HEK293T (cell line): ENCODE measurements at regions not wholly inside any gene's neighbourhood (a gene's known extent, or its start where the extent isn't known, plus 50 kb on each side); places are given as distances from the start of the nearest gene placed in this dataset.

ENCODE experiments used
- ARNT ChIP-seq: fragments of 450-650 bp; IDR thresholded peaks from 2 replicates; pipeline ENCODE4 v1.6.1; 2017; ENCODE audit warnings: mild to moderate bottlenecking
- BHLHE40 ChIP-seq: fragments of 450-650 bp; IDR thresholded peaks from 2 replicates; pipeline ENCODE4 v1.6.1; 2016; ENCODE audit warnings: mild to moderate bottlenecking, moderate library complexity, borderline replicate concordance
- CTBP1 ChIP-seq: fragments of 450-650 bp; IDR thresholded peaks from 2 replicates; pipeline ENCODE4 v1.6.1; 2016; ENCODE audit warnings: borderline replicate concordance
- FOXA1 ChIP-seq: fragments of 450-650 bp; IDR thresholded peaks from 2 replicates; pipeline ENCODE4 v1.6.1; 2016; ENCODE audit warnings: mild to moderate bottlenecking
- FOXK2 ChIP-seq: fragments of 450-650 bp; IDR thresholded peaks from 2 replicates; pipeline ENCODE4 v1.6.1; 2016; ENCODE audit warnings: mild to moderate bottlenecking
- SP1 ChIP-seq: fragments of 450-650 bp; IDR thresholded peaks from 2 replicates; pipeline ENCODE4 v1.6.1; 2017
- TARDBP ChIP-seq: fragments of 450-650 bp; IDR thresholded peaks from 2 replicates; pipeline ENCODE4 v1.6.1; 2016

GRCh38 chr3:87615506-87615905, 339.1 kb upstream of the POU1F1 start:
- TF ChIP-seq FOXA1 (no peak), FOXK2 (no peak), TARDBP (no peak), SP1 (no peak), CTBP1 (no peak), BHLHE40 (no peak), ARNT (no peak)
